ENCODE measurements at regions not wholly inside any gene's neighbourhood (a gene's known extent, or its start where the extent isn't known, plus 50 kb on each side); places are given as distances from the start of the nearest gene placed in this dataset.

DNA sequence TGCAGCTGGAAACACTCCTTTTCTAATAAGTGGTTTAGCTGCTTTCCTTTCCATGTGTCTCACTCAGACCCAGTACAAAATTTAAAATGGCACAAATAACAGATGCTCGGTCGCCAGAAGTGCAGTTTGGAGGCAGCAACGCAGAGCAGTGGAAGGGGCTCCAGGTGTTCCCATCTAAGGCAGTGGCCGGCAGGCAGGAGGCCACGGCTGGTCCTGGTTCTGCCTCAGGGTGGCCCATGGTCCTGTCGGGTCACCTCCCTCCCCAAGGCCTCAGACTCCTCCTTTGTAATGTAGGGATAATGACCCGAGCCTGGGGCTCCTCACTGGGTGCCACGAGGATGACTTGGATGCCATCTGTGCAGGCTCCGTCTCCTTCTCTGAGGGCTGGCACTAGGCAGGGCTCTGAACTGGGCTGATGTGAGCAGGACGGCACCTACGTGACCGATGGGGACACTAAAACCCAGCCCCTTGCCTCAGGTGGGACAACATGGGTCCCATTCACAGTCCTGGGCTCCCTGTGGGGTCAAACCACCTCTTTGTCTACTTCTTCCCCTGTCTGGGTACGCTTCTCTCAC lies 80.9 kb upstream of the SLC66A3 start:
- no peaks in the 10 kb centered on the region for H3K36me3 ChIP-seq (ENCODE audit: control insufficient read depth, low read length)
- no peak overlapping the region for H3K4me3 ChIP-seq (ENCODE audit: low read length)
- no peaks in the 10 kb centered on the region for H3K9me2 ChIP-seq (replicated peaks; ENCODE audit: control insufficient read depth, low read length)
- H4K20me1 ChIP-seq (ENCODE audit: control insufficient read depth, insufficient read depth, low read depth, low read length), result no peaks in the 10 kb centered on the region
- H3F3A ChIP-seq (ENCODE audit: control insufficient read depth, insufficient read depth), result no peaks in the 10 kb centered on the region
- H3K4me2 ChIP-seq (ENCODE audit: low read length), result no peak overlapping the region
- H3K4me1 ChIP-seq (ENCODE audit: control insufficient read depth, low read length), result no peaks in the 10 kb centered on the region
- no peaks in the 10 kb centered on the region for H3K9me3 ChIP-seq (ENCODE audit: control insufficient read depth, insufficient read depth, low read length)
- H3K27ac ChIP-seq (ENCODE audit: low read depth, low read length), result no peak overlapping the region
- TF ChIP-seq EZH2phosphoT487 (IDR thresholded peaks at IDR 0.05; ENCODE audit: borderline replicate concordance, low read length), result no peak
- H3K27me3 ChIP-seq (ENCODE audit: control insufficient read depth, low read length), result no peaks in the 10 kb centered on the region; the same call in 1 of the 2 replicates
- H3K79me2 ChIP-seq (ENCODE audit: control insufficient read depth, low read length), result no peaks in the 10 kb centered on the region

DNA sequence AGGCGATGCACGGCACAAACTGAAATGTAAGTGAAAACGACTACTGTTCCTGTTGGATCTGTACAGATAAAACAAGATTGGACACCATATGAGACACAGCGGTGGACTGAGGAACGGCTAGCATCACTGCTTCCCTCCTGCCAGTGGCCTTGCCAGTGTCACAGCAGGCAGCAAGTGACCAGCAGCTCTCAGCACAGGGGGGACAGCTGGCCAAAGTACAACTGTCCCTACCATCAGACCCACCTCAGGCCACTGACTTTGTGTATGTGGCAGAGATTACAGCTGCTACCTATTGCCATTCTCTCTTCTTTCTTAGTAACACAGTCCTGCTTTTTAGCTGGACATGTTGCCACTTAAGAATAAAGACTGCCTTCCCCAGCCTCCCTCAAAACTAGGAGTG lies 80.0 kb upstream of the SLC66A3 start:
- Histone ChIP-seq H3K27ac (ENCODE audit: low read depth, low read length) (no peak overlapping the region), H3K9me3 (ENCODE audit: control insufficient read depth, insufficient read depth, low read length) (no peaks in the 10 kb centered on the region), H3K79me2 (ENCODE audit: control insufficient read depth, low read length) (no peaks in the 10 kb centered on the region), H3K4me2 (ENCODE audit: low read length) (no peak overlapping the region), H3K27me3 (ENCODE audit: control insufficient read depth, low read length) (no peaks in the 10 kb centered on the region; the same call in 1 of the 2 replicates), H3K4me3 (ENCODE audit: low read length) (no peak overlapping the region), H4K20me1 (ENCODE audit: control insufficient read depth, insufficient read depth, low read depth, low read length) (no peaks in the 10 kb centered on the region), H3K4me1 (ENCODE audit: control insufficient read depth, low read length) (no peaks in the 10 kb centered on the region), H3K9me2 (replicated peaks; ENCODE audit: control insufficient read depth, low read length) (no peaks in the 10 kb centered on the region), H3F3A (ENCODE audit: control insufficient read depth, insufficient read depth) (no peaks in the 10 kb centered on the region), H3K36me3 (ENCODE audit: control insufficient read depth, low read length) (no peaks in the 10 kb centered on the region)
- no peak for TF ChIP-seq EZH2phosphoT487 (IDR thresholded peaks at IDR 0.05; ENCODE audit: borderline replicate concordance, low read length)
- TF ChIP-seq, protein P1, sequence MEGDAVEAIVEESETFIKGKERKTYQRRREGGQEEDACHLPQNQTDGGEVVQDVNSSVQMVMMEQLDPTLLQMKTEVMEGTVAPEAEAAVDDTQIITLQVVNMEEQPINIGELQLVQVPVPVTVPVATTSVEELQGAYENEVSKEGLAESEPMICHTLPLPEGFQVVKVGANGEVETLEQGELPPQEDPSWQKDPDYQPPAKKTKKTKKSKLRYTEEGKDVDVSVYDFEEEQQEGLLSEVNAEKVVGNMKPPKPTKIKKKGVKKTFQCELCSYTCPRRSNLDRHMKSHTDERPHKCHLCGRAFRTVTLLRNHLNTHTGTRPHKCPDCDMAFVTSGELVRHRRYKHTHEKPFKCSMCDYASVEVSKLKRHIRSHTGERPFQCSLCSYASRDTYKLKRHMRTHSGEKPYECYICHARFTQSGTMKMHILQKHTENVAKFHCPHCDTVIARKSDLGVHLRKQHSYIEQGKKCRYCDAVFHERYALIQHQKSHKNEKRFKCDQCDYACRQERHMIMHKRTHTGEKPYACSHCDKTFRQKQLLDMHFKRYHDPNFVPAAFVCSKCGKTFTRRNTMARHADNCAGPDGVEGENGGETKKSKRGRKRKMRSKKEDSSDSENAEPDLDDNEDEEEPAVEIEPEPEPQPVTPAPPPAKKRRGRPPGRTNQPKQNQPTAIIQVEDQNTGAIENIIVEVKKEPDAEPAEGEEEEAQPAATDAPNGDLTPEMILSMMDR (IDR thresholded peaks at IDR 0.05; ENCODE audit: low read depth, low read length, poor library complexity, severe bottlenecking), result no peak

DNA sequence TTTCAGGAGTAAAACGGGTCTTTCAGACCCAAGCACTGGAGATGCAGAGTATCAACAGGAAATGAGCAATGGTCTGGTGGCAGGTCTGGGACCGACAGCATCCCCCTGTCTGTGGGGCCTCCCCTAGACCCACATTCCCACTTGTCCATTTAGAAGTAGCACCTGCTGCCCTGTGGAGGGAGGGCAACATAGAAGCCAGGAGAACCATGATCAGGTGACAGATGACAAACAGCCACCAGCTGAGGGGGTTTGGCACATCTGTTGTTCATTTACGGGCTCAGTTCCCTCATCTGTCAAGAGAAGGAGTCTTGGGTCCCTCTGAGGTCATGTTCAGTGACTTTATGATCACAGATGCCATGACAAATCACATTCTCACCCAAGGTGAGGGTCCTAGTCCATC lies 77.9 kb upstream of the SLC66A3 start:
- Histone ChIP-seq H3K79me2 (ENCODE audit: control insufficient read depth, low read length) (no peaks in the 10 kb centered on the region), H3K27me3 (ENCODE audit: control insufficient read depth, low read length) (no peaks in the 10 kb centered on the region), H3K4me3 (ENCODE audit: low read length) (no peak overlapping the region), H3K36me3 (ENCODE audit: control insufficient read depth, low read length) (no peaks in the 10 kb centered on the region), H4K20me1 (ENCODE audit: control insufficient read depth, insufficient read depth, low read depth, low read length) (no peaks in the 10 kb centered on the region), H3K4me2 (ENCODE audit: low read length) (no peak overlapping the region), H3K9me2 (replicated peaks; ENCODE audit: control insufficient read depth, low read length) (no peaks in the 10 kb centered on the region), H3F3A (ENCODE audit: control insufficient read depth, insufficient read depth) (no peaks in the 10 kb centered on the region), H3K9me3 (ENCODE audit: control insufficient read depth, insufficient read depth, low read length) (no peaks in the 10 kb centered on the region), H3K4me1 (ENCODE audit: control insufficient read depth, low read length) (no peaks in the 10 kb centered on the region), H3K27ac (ENCODE audit: low read depth, low read length) (no peak overlapping the region)
- TF ChIP-seq, protein P1 (IDR thresholded peaks at IDR 0.05; ENCODE audit: low read depth, low read length, poor library complexity, severe bottlenecking), result no peak
- no peak for TF ChIP-seq EZH2phosphoT487 (IDR thresholded peaks at IDR 0.05; ENCODE audit: borderline replicate concordance, low read length)

DNA sequence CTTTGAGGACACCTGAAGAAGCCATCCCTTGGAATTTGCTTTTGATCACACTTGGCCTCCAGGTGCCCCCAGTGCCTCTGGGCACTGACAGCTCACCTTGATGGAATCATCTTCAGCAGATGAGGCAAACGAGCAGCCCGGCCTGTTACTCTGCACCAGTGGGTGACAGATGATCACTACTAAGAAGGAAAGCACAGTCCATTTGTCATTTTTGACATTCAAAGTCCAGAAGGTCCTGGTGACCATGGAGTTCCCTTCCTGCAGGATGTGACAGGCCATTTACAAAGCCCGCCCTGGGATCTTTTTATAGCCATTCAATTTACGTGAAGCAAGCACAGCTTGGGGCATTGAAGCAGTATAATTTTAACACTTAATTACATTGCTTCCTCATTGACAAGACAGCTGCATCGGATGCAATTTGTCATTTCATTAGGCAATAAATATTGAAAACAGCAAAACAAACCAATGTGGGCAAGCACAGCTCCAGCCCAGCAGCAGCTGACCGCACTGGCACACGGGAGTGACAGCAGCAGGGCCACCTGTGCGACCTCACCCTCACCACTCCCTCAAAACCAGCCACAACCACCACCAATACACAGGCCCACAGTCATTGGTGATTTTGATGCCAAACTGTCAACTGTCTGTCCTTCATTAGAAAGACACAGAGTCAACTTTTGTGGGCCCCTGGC lies 76.0 kb upstream of the SLC66A3 start:
- Histone ChIP-seq H3K27me3 (ENCODE audit: control insufficient read depth, low read length) (no peaks in the 10 kb centered on the region), H3K4me1 (ENCODE audit: control insufficient read depth, low read length) (no peaks in the 10 kb centered on the region), H3K9me2 (replicated peaks; ENCODE audit: control insufficient read depth, low read length) (no peaks in the 10 kb centered on the region)

More for the DNA sequence above, 76.0 kb upstream of the SLC66A3 start:
- TF ChIP-seq, protein P1 (IDR thresholded peaks at IDR 0.05; ENCODE audit: low read depth, low read length, poor library complexity, severe bottlenecking), result no peak
- H3K4me2 ChIP-seq (ENCODE audit: low read length), result no peak overlapping the region
- H3K9me3 ChIP-seq (ENCODE audit: control insufficient read depth, insufficient read depth, low read length), result no peaks in the 10 kb centered on the region
- H4K20me1 ChIP-seq (ENCODE audit: control insufficient read depth, insufficient read depth, low read depth, low read length), result no peaks in the 10 kb centered on the region
- no peak overlapping the region for H3K27ac ChIP-seq (ENCODE audit: low read depth, low read length)
- no peaks in the 10 kb centered on the region for H3F3A ChIP-seq (ENCODE audit: control insufficient read depth, insufficient read depth)
- no peak overlapping the region for H3K4me3 ChIP-seq (ENCODE audit: low read length)
- no peaks in the 10 kb centered on the region for H3K79me2 ChIP-seq (ENCODE audit: control insufficient read depth, low read length)
- no peaks in the 10 kb centered on the region for H3K36me3 ChIP-seq (ENCODE audit: control insufficient read depth, low read length)
